ES-I3 (cell line): ENCODE measurements at regions not wholly inside any gene's neighbourhood (a gene's known extent, or its start where the extent isn't known, plus 50 kb on each side); places are given as distances from the start of the nearest gene placed in this dataset.

Source experiments
- H3K36me3 ChIP-seq: 2 replicates; pipeline ENCODE4 v1.6.1; 2013; ENCODE audit warnings: mild to moderate bottlenecking, low read length, control low read depth, moderate library complexity; ENCODE audit not compliant: insufficient read depth
- H3K4me1 ChIP-seq: 2 replicates; pipeline ENCODE4 v1.6.1; 2013; ENCODE audit warnings: mild to moderate bottlenecking, control low read depth, low read length; ENCODE audit not compliant: insufficient read depth
- H3K9ac ChIP-seq: 2 replicates; pipeline ENCODE4 v1.6.1; 2013; ENCODE audit warnings: low read depth, mild to moderate bottlenecking, low read length, moderate library complexity
- H3K9me3 ChIP-seq: 2 replicates; pipeline ENCODE4 v1.6.1; 2013; ENCODE audit warnings: mild to moderate bottlenecking, low read length, moderate library complexity; ENCODE audit not compliant: control insufficient read depth, insufficient read depth

- H3K9me3 ChIP-seq = peaks cover 17% of the 10 kb centered on the region
- H3K9ac ChIP-seq = no peak overlapping the region
- no peaks in the 10 kb centered on the region for H3K36me3 ChIP-seq
- peaks cover 10% of the 10 kb centered on the region for H3K4me1 ChIP-seq
These were observed 54.6 kb downstream of the ZFP36L2 start for GRCh38 chr2:43171789-43172188.

- no peaks in the 10 kb centered on the region for H3K36me3 ChIP-seq
- H3K9me3 ChIP-seq = peaks cover 13% of the 10 kb centered on the region
- H3K9ac ChIP-seq = no peak overlapping the region
- H3K4me1 ChIP-seq = peaks cover 10% of the 10 kb centered on the region
These were observed 55.9 kb downstream of the ZFP36L2 start for GRCh38 chr2:43170405-43171105.

- Histone ChIP-seq H3K4me1 (peaks cover 10% of the 10 kb centered on the region), H3K9me3 (peaks cover 7% of the 10 kb centered on the region), H3K36me3 (no peaks in the 10 kb centered on the region), H3K9ac (no peak overlapping the region)
These were observed 56.4 kb downstream of the ZFP36L2 start for GRCh38 chr2:43169987-43170386.

- H3K9ac ChIP-seq = no peak overlapping the region
- peaks cover 10% of the 10 kb centered on the region for H3K4me1 ChIP-seq
- no peaks in the 10 kb centered on the region for H3K36me3 ChIP-seq
- H3K9me3 ChIP-seq = peaks cover 1% of the 10 kb centered on the region; the same call in 1 of the 2 replicates
These were observed 57.1 kb downstream of the ZFP36L2 start for GRCh38 chr2:43169099-43169945.

- no peaks in the 10 kb centered on the region for H3K36me3 ChIP-seq
- no peaks in the 10 kb centered on the region for H3K9me3 ChIP-seq
- peaks cover 10% of the 10 kb centered on the region for H3K4me1 ChIP-seq
- H3K9ac ChIP-seq = no peak overlapping the region
These were observed 58.4 kb downstream of the ZFP36L2 start for GRCh38 chr2:43168016-43168369.

- Histone ChIP-seq H3K9ac (no peak overlapping the region), H3K36me3 (no peaks in the 10 kb centered on the region), H3K9me3 (no peaks in the 10 kb centered on the region), H3K4me1 (peaks cover 10% of the 10 kb centered on the region)
These were observed 60.9 kb downstream of the ZFP36L2 start for GRCh38 chr2:43165378-43166069.

- no peak overlapping the region for H3K9ac ChIP-seq
- no peaks in the 10 kb centered on the region for H3K9me3 ChIP-seq
- H3K4me1 ChIP-seq = peaks cover 8% of the 10 kb centered on the region
- H3K36me3 ChIP-seq = no peaks in the 10 kb centered on the region
These were observed 61.7 kb downstream of the ZFP36L2 start for GRCh38 chr2:43164686-43165085.

GRCh38 chr2:43163584-43164270 is 62.7 kb downstream of the ZFP36L2 start:
- Histone ChIP-seq H3K36me3 (no peaks in the 10 kb centered on the region), H3K9me3 (no peaks in the 10 kb centered on the region), H3K4me1 (peaks cover 2% of the 10 kb centered on the region), H3K9ac (no peak overlapping the region)

- Histone ChIP-seq H3K9me3 (no peaks in the 10 kb centered on the region), H3K36me3 (no peaks in the 10 kb centered on the region), H3K9ac (no peak overlapping the region), H3K4me1 (peaks cover 8% of the 10 kb centered on the region)
These were observed 64.0 kb downstream of the ZFP36L2 start for GRCh38 chr2:43162511-43162776.

- peaks cover 8% of the 10 kb centered on the region for H3K4me1 ChIP-seq
- no peaks in the 10 kb centered on the region for H3K9me3 ChIP-seq
- no peaks in the 10 kb centered on the region for H3K36me3 ChIP-seq
- no peak overlapping the region for H3K9ac ChIP-seq
These were observed 64.5 kb downstream of the ZFP36L2 start for GRCh38 chr2:43161650-43162510.

- Histone ChIP-seq H3K9ac (no peak overlapping the region), H3K36me3 (no peaks in the 10 kb centered on the region), H3K9me3 (no peaks in the 10 kb centered on the region), H3K4me1 (peaks cover 8% of the 10 kb centered on the region)
These were observed 65.6 kb downstream of the ZFP36L2 start for GRCh38 chr2:43160778-43161177.

GRCh38 chr2:43159797-43160196 is 66.6 kb downstream of the ZFP36L2 start:
- Histone ChIP-seq H3K36me3 (no peaks in the 10 kb centered on the region), H3K4me1 (peaks cover 8% of the 10 kb centered on the region), H3K9me3 (no peaks in the 10 kb centered on the region), H3K9ac (no peak overlapping the region)

GRCh38 chr2:43158259-43158880 is 68.0 kb downstream of the ZFP36L2 start:
- Histone ChIP-seq H3K9ac (no peak overlapping the region), H3K36me3 (no peaks in the 10 kb centered on the region), H3K9me3 (no peaks in the 10 kb centered on the region), H3K4me1 (peaks cover 8% of the 10 kb centered on the region)
